Cardiac muscle cell (in vitro differentiated cells and primary cell): ENCODE measurements at regions not wholly inside any gene's neighbourhood (a gene's known extent, or its start where the extent isn't known, plus 50 kb on each side); places are given as distances from the start of the nearest gene placed in this dataset.

Source experiments
- DNase-seq, 2 donors: peaks; one replicate each; pipeline versions ENCODE4 v3.0.0 to v3.0.0-alpha.2; 2010 to 2017; ENCODE audit warnings: low read depth in 1 of 2, low spot score in 1 of 2
- H3K27ac ChIP-seq: fragments of 200-600 bp; sonication (generic); 2 replicates; pipeline ENCODE4 v1.5.1; 2016
- H3K27me3 ChIP-seq: fragments of 200-600 bp; sonication (generic); 2 replicates; pipeline ENCODE4 v1.6.0; 2016; ENCODE audit warnings: control low read depth
- H3K36me3 ChIP-seq: fragments of 200-600 bp; sonication (generic); 2 replicates; pipeline ENCODE4 v1.5.1; 2016; ENCODE audit warnings: control low read depth
- H3K4me1 ChIP-seq: fragments of 200-600 bp; sonication (generic); 2 replicates; pipeline ENCODE4 v1.8.1; 2017; ENCODE audit warnings: low read depth, mild to moderate bottlenecking, mixed run types
- H3K4me3 ChIP-seq: fragments of 200-600 bp; sonication (generic); 2 replicates; pipeline ENCODE4 v1.5.1; 2016; ENCODE audit warnings: mild to moderate bottlenecking
- H3K9me3 ChIP-seq: fragments of 200-600 bp; sonication (generic); 2 replicates; pipeline ENCODE4 v1.5.1; 2017; ENCODE audit warnings: low read depth, mild to moderate bottlenecking, control low read depth
- TF ChIP-seq, protein P1 (sequence below): IDR thresholded peaks from 2 replicates; pipeline ENCODE4 v1.5.1; 2012; ENCODE audit warnings: low read depth, mild to moderate bottlenecking, low read length

DNA sequence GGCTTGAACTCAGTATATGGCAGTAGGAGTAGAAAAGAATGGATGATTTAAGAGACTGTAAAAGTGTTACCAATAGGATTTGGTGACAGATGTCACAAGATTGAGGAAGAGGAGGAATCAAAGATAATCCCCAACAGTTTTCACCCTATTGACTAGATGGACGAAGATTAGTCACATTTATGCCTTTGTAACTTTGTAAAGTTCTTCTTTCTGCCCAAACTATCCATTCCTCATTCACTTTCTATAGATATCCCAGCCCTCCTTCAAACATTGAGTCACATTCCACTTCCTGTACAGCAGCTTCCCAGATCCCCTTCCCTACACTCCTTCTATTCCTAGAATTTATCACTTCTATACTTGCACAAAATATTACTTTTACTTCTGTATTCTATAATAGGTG is 207.9 kb downstream of the BTG1 start:
- Histone ChIP-seq H3K27ac (no peak overlapping the region), H3K4me3 (no peak overlapping the region), H3K27me3 (no peaks in the 10 kb centered on the region), H3K9me3 (no peaks in the 10 kb centered on the region), H3K36me3 (no peaks in the 10 kb centered on the region), H3K4me1 (peaks cover 11% of the 10 kb centered on the region)
- TF ChIP-seq, protein P1, sequence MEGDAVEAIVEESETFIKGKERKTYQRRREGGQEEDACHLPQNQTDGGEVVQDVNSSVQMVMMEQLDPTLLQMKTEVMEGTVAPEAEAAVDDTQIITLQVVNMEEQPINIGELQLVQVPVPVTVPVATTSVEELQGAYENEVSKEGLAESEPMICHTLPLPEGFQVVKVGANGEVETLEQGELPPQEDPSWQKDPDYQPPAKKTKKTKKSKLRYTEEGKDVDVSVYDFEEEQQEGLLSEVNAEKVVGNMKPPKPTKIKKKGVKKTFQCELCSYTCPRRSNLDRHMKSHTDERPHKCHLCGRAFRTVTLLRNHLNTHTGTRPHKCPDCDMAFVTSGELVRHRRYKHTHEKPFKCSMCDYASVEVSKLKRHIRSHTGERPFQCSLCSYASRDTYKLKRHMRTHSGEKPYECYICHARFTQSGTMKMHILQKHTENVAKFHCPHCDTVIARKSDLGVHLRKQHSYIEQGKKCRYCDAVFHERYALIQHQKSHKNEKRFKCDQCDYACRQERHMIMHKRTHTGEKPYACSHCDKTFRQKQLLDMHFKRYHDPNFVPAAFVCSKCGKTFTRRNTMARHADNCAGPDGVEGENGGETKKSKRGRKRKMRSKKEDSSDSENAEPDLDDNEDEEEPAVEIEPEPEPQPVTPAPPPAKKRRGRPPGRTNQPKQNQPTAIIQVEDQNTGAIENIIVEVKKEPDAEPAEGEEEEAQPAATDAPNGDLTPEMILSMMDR: no peak
- no peak for DNase-seq

DNA sequence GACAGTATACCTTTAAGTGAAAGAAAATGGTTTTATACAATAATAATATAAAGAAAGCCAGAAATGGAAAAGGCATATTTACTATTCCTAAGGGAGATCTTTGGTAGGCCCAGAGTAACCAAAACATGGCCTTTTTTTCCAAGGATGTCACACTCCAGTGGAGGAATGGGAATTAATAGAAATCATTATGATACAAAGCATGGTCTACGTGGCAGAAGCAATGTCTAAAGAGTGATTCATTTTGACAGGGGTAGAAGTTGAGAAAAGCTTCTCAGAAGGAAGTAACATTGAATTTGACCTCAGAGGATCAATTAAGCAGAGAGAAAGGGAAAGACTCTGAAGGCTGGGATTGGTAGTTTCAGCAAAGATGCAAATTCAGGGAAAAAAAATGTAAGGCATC is 208.6 kb downstream of the BTG1 start:
- Histone ChIP-seq H3K36me3 (no peaks in the 10 kb centered on the region), H3K9me3 (no peaks in the 10 kb centered on the region), H3K4me1 (peaks cover 4% of the 10 kb centered on the region), H3K27me3 (no peaks in the 10 kb centered on the region), H3K27ac (no peak overlapping the region), H3K4me3 (no peak overlapping the region)
- DNase-seq: no peak
- TF ChIP-seq, protein P1: no peak

DNA sequence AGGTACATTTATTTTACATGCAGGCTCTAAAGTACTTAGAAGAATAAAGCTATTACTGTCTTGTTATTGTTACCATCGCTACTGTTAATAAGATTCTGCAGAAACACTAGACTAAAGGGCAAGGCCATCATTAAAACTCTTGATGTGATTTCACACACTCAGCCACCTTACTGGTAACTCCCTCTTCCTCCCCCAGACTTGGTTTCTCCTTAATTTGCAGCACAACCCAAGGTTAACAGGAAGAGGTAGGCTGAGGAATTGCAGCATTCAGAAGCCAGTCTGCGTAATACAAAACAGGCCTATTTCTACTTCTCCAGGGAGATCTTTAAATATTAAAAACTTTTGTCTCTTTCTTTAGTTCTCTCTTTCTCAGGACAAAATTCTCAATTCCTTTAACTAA is 210.3 kb downstream of the BTG1 start:
- Histone ChIP-seq H3K27ac (no peak overlapping the region), H3K9me3 (no peaks in the 10 kb centered on the region), H3K27me3 (no peaks in the 10 kb centered on the region), H3K4me3 (no peak overlapping the region), H3K4me1 (peaks cover 3% of the 10 kb centered on the region), H3K36me3 (no peaks in the 10 kb centered on the region)
- TF ChIP-seq, protein P1: no peak
- no peak for DNase-seq

DNA sequence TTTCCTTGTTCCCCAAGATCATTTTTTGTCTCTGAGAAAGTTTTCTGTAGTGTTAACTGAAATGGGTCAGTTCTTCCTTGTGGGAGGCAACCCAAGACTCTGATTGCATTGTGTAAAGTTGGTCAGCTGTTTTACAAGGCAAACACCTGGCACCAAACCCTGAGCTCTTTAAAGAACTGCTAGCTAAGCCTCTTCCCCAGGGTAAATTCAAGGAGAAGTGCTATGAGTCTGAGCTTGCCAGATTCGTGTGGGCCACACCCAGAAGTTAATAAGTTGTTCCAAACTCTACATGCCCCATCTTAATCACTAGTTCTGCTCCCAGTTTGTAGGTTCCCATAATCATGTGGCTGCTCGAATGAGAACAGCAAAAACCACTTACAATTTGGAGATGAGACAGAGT is 214.5 kb downstream of the BTG1 start:
- H3K4me3 ChIP-seq: no peak overlapping the region
- TF ChIP-seq, protein P1: no peak
- peaks cover 3% of the 10 kb centered on the region for H3K4me1 ChIP-seq
- H3K27ac ChIP-seq: no peak overlapping the region
- no peaks in the 10 kb centered on the region for H3K36me3 ChIP-seq
- H3K27me3 ChIP-seq: no peaks in the 10 kb centered on the region
- no peaks in the 10 kb centered on the region for H3K9me3 ChIP-seq
- no peak for DNase-seq

DNA sequence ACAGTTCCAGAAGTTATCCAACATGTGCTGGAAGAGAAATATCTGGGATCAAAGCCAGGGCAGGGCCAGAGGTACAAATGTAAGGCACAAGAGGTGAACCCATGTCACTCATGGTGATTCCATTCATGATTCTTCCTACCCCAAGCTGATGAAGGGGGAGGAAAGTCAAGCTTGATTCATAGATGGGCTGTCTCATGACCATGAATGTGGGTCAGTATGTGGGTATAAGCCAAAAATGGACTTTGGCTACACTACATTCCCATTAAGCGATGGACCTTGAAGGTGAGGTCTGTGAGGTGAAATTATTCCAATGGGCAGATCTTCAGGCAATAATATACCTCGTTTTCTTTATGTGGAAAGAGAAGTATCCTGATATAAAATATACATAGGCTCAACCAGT is 217.1 kb downstream of the BTG1 start:
- TF ChIP-seq, protein P1: no peak
- no peak for DNase-seq
- H3K27me3 ChIP-seq: no peaks in the 10 kb centered on the region
- H3K4me1 ChIP-seq: peaks cover 1% of the 10 kb centered on the region
- H3K9me3 ChIP-seq: no peaks in the 10 kb centered on the region
- H3K36me3 ChIP-seq: no peaks in the 10 kb centered on the region
- H3K27ac ChIP-seq: no peak overlapping the region
- no peak overlapping the region for H3K4me3 ChIP-seq

- DNase-seq: peak in 1 of 2 donors; percentile 17
- Histone ChIP-seq H3K27me3 (no peaks in the 10 kb centered on the region), H3K4me1 (no peaks in the 10 kb centered on the region), H3K36me3 (no peaks in the 10 kb centered on the region), H3K9me3 (no peaks in the 10 kb centered on the region), H3K27ac (no peak overlapping the region), H3K4me3 (no peak overlapping the region)
- TF ChIP-seq, protein P1: no peak
Measured at GRCh38 chr12:91926848-91927247, 218.8 kb downstream of the BTG1 start.
